Muscle of back (tissue), 3 donors: ENCODE measurements at regions not wholly inside any gene's neighbourhood (a gene's known extent, or its start where the extent isn't known, plus 50 kb on each side); places are given as distances from the start of the nearest gene placed in this dataset.

ENCODE experiments used
- DNase-seq, 3 donors: peaks; one replicate each; pipeline versions ENCODE4 v3.0.0 to v3.0.0-alpha.2; 2013

- no peak for DNase-seq
Observed at GRCh38 chr1:229029879-229030235, 241.1 kb upstream of the RAB4A start.

DNA sequence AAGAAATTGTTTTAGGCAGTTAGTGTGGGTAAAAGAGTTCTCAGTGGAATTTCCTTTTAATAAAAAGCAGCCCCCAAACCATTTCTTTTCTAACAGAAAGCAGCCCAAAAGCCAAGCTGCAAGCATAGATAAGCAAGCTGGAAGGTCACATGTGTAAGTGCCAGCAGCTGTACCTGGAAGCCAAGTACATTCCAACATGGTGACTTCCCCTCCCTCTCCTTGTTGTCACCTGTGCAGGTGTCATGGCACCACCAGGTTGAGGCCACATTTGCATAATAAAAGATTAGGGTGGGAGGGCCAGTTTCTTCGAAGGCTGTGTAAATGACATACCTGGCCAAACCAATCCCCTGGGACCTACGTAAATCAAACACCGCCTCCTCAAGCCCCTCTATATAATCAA lies 240.3 kb upstream of the RAB4A start:
- no peak for DNase-seq

- peak in 1 of 3 donors; percentile 62 for DNase-seq
Observed at GRCh38 chr1:229031061-229031460, 239.8 kb upstream of the RAB4A start.

DNA sequence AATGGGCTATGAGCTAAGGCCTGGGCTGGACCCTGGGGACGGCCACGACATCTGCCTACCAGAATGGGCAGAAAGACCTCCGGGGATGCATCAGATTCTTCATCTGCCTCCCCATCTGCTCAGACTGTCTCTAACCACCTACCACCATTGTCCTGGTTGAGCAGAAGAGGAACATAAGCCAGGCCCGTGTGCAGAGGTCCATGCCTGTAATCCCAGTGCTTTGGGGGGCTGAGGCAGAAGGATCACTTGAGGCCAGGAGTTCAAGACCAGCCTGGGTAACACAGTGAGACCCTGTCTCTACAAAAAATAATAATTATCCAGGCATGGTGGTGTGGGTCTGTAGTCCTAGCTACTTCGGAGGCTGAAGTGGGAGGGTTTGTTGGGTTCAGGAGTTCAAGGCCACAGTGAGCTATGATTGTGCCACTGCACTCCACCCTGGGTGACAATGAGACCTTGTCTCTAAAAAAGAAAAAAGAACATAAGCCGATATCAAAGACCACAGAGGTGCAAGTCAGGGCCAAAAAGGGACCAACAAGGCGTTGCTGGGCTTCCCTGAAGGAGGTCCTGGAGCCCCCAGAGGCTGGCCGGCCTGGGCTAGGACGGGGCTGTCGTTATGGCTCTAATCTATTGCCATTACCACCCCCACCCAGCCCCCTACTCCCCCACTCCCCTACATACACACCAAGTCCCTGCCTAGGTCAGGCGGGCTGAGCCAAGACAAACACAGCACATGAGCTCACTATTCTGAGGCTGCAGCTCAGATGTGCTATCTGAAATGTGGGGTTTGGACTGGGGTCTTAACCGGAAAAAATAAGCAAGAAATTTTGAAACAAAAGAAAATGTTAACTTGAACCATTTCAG lies 239.2 kb upstream of the RAB4A start:
- DNase-seq: no peak

DNA sequence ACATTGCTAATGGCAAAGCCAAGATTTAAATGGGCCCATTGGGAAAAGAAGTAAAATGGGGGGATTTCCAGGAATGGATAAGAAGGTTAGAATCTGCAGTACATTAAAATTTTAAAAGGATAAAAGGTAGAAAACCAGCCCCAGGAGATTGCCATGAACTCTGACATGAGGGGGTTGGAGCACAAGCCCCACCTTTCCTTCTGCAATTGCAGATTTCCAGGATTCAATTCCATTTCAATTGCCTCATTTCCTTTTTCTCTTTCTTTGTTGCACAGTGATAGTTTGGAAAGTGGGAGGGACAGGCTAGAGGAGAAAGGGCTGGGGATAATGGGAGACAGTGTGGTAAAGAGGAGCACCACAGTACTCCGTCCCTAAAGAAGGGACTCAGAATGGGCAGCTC lies 238.5 kb upstream of the RAB4A start:
- peak in 2 of 3 donors; percentile 73 to 83 for DNase-seq

- DNase-seq: no peak
Observed at GRCh38 chr1:229033480-229033879, 237.4 kb upstream of the RAB4A start.

- DNase-seq: peak; percentile 85 to 94 (median 90)
Observed at GRCh38 chr1:229034342-229034741, 236.6 kb upstream of the RAB4A start.

DNA sequence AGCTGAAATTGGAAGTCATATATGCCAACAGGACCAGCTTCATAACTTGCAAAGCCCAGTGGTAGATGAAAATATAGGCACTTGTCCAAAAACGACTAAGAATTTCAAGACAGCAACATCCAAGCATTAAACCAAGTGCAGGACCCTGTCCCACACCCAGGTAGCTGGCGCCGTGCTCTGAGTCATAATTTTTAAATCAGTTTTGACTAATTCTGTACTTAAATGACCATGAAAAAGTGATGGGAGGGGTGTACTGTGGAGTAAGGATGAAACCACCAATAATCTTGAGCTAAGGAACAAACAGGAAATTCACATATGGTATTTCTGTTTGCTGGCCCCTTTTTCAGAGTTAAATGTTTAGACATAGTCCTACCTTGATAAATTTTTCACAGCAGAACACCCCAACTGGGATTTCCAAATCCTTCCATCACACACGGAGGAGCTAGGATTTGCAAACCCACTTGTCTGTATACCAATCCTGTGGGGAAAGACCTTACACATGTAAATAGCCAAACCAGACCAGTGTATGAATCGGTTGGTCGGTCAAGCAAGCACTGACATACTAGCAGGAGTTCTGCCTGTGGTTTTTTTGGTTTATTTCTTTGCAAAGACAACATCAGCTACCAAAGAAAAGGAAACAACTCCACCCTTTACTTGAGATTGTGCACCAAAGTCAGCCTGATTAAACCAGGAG lies 235.7 kb upstream of the RAB4A start:
- no peak for DNase-seq

DNA sequence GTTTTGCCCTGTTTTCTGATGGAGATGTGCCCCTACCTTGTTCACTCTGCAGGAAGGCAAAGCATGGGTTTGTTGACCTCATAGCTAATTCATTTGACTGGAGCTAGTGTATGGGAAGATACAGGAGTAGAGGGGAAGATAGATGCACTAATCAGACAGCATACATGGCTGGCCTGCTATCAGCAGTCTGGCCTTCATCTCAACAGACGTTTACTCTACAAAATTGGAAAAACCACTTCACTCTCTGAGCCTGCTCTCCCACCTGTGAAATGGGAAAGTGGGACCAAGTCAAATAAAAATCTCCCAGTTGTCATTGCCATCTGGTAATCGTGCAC lies 235.2 kb upstream of the RAB4A start:
- no peak for DNase-seq

DNA sequence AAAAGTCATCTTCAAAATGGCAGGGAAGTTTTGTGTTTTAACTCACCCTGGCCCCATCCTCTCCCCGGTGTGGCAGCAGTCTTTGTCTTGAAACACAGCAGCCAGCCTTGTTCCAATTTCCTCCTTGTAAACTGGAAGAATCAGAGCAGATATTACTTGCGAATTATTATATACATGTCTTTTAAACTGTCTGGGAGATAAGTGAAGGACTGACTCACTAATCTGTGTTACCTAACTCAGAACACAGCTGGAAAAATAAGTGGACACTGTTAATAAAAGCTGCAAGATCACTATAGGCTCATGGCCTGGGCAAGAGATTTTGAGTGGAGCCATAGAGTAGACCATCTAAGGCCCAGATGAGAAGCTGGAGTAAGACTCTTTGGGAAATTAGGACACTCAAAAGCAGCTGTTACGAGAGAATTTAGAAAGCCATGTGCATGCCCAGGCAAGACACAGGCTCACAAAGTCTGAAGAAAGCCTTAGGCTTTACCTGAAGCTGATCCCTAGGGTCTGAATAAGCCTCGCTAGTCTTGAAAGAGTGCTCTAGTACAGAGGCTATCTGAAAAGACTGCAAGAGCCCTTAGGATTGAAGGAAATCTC lies 233.0 kb upstream of the RAB4A start:
- DNase-seq: no peak

GRCh38 chr1:229040630-229041358 lies 230.1 kb upstream of the RAB4A start:
- no peak for DNase-seq

DNA sequence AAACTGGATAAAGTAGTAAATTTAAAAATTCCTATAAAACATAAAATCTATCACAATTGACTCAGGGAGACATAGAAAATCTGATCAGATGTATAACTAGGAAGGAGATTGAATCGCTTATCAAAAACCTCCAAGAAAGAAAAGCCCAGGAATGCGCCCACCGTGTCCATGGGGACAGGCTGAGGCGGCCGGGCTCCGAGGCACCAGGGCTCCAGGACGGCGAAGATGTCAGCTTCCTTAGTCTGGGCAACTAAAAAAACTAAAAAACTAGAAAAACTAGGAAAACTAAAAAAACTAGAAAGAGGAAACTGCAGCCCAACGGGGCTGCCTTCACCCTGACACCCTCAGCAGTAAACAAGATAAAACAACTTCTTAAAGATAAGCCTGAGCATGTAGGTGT lies 229.0 kb upstream of the RAB4A start:
- DNase-seq: no peak

DNA sequence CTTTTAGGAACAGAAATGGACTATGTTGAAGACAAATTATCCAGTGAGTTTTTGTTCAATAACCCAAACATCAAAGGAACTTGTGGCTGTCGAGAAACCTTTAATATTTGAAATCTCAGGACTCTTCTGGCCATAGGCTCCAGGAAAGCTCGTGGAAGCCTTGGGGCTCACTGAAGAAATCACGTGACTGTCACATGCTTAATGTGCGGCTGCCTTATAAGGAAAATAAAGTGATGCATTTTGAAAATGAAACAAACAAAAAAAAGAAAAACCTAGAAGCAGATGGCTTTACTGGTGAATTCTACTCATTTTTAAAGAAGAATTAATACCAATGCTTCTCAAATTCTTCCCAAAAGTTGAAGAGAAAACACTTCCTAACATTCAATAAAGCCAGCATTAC lies 228.4 kb upstream of the RAB4A start:
- DNase-seq: no peak

GRCh38 chr1:229043115-229043514 lies 227.8 kb upstream of the RAB4A start:
- DNase-seq: no peak

DNA sequence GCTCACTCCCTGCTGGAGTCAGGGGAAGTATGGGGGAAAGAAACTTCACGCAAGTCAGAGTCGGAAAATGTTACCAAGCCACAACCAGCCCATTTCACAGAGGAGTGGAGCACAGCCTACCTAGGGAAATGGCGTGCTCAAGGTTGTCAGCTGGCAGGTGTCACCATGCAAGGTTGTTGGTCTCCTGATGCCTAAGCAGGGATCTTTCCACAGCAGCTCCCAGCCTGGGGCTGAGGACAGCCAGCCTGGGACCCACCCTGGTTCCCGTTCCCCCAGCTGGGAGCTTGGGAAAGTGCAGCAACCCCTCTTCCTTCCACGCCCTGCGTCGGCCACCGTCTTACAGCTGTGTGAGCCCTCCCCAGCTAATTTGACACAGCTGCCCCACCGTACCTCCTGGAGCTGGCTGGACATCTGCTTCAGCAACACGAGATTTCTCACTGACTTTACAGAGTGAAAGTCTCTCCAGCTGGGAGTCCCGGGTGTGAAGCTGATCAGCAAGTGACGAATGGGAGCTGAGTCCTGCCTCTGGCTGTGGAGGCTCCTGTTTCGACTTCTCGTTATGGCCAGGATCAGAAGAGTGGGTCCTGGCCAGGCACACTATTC lies 224.6 kb upstream of the RAB4A start:
- peak in 1 of 3 donors; percentile 75 for DNase-seq

- no peak for DNase-seq
Observed at GRCh38 chr1:229047161-229047839, 223.6 kb upstream of the RAB4A start.

GRCh38 chr1:229047840-229048620 lies 222.9 kb upstream of the RAB4A start:
- peak in 1 of 3 donors; percentile 16 for DNase-seq

DNA sequence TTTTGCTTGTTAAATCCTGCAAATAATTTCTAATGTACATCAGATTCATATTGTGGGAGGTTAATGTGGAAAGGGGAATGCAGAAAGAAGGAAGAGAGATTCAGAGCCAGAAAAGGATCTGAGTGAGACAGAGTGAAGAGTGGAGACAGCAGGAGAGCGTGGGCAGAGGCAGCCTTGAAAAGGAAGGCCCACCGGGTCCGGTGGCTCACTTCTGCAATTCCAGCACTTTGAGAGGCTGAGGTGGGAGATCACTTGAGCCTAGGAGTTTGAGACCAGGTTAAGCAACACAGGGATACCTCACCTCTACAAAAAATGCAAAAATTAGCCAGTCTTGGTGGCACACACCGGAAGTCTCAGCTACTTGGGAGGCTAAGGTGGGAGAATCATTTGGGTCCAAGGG lies 222.0 kb upstream of the RAB4A start:
- no peak for DNase-seq

GRCh38 chr1:229056046-229056445 lies 214.9 kb upstream of the RAB4A start:
- no peak for DNase-seq

DNA sequence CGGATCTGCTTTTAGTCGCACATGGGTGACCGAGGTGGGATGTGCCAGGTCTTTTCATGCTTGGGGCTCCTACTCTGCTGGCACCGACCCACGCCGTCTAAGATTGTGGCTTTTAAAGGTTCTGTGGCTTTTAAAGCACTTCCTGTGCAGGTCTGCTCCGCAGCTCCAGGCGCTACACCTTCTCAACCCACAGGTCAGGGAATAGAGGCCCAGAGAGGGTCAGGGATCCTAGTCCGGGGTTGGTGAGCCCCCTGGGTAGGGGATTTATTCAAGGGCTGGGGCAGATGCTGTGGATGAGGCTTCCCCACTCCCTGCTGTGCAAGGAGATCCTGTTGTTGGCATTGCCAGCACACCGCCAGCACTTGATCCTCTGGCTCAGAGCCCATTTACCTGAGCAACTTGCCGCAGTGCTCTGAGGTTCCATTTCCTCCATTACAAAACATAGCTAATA lies 212.8 kb upstream of the RAB4A start:
- no peak for DNase-seq
